Mesendoderm (in vitro differentiated cells): ENCODE measurements at regions not wholly inside any gene's neighbourhood (a gene's known extent, or its start where the extent isn't known, plus 50 kb on each side); places are given as distances from the start of the nearest gene placed in this dataset.

Experiments used
- DNase-seq: peaks from one replicate; pipeline ENCODE4 v3.0.0; 2013
- H2AK5ac ChIP-seq: 2 replicates; pipeline ENCODE4 v1.6.1; 2013; ENCODE audit warnings: low read length, inconsistent platforms
- H2BK120ac ChIP-seq: 2 replicates; pipeline ENCODE4 v1.6.1; 2013; ENCODE audit warnings: low read depth, mild to moderate bottlenecking, low read length, moderate library complexity, mixed read lengths
- H2BK15ac ChIP-seq: replicated peaks from 2 replicates; pipeline ENCODE4 v1.6.1; 2013; ENCODE audit warnings: low read depth, mild to moderate bottlenecking, moderate library complexity
- H2BK5ac ChIP-seq: 2 replicates; pipeline ENCODE4 v1.6.1; 2013; ENCODE audit warnings: low read length, inconsistent platforms
- H3K18ac ChIP-seq: 2 replicates; pipeline ENCODE4 v1.6.1; 2013; ENCODE audit warnings: mild to moderate bottlenecking, low read length, mixed read lengths
- H3K23ac ChIP-seq: one replicate; pipeline ENCODE4 v1.6.1; 2013; ENCODE audit warnings: low read length
- H3K27ac ChIP-seq: 2 replicates; pipeline ENCODE4 v1.5.1; 2013; ENCODE audit warnings: low read depth, mild to moderate bottlenecking, inconsistent platforms, low read length, moderate library complexity
- H3K27me3 ChIP-seq: 2 replicates; pipeline ENCODE4 v1.6.1; 2013; ENCODE audit warnings: low read length, control low read depth, mild to moderate bottlenecking, inconsistent platforms; ENCODE audit not compliant: insufficient read depth, poor library complexity
- H3K36me3 ChIP-seq: 2 replicates; pipeline ENCODE4 v1.6.1; 2013; ENCODE audit warnings: low read length, inconsistent platforms; ENCODE audit not compliant: control insufficient read depth, insufficient read depth
- H3K4ac ChIP-seq: one replicate; pipeline ENCODE4 v1.6.1; 2013; ENCODE audit warnings: low read depth, mild to moderate bottlenecking, low read length, moderate library complexity
- H3K4me1 ChIP-seq: 2 replicates; pipeline ENCODE4 v1.6.1; 2013; ENCODE audit warnings: low read depth, low read length, inconsistent platforms; ENCODE audit not compliant: control insufficient read depth
- H3K4me2 ChIP-seq: 2 replicates; pipeline ENCODE4 v1.6.1; 2013; ENCODE audit warnings: low read length
- H3K4me3 ChIP-seq: 2 replicates; pipeline ENCODE4 v1.5.1; 2013; ENCODE audit warnings: mild to moderate bottlenecking, low read length
- H3K56ac ChIP-seq: one replicate; pipeline ENCODE4 v1.6.1; 2013; ENCODE audit warnings: low read length
- H3K79me1 ChIP-seq: 2 replicates; pipeline ENCODE4 v1.6.1; 2013; ENCODE audit warnings: low read length, inconsistent platforms
- H3K79me2 ChIP-seq: 2 replicates; pipeline ENCODE4 v1.6.1; 2013; ENCODE audit warnings: mild to moderate bottlenecking, low read length; ENCODE audit not compliant: control insufficient read depth, insufficient read depth
- H3K9ac ChIP-seq: 2 replicates; pipeline ENCODE4 v1.6.1; 2013; ENCODE audit warnings: low read length, inconsistent platforms
- H4K5ac ChIP-seq: one replicate; pipeline ENCODE4 v1.6.1; 2013; ENCODE audit warnings: low read length
- H4K8ac ChIP-seq: one replicate; pipeline ENCODE4 v1.6.1; 2013; ENCODE audit warnings: low read depth, mild to moderate bottlenecking, control low read depth, low read length, moderate library complexity
- WGBS: extraction: QIAGEN DNeasy Blood & Tissue Kit; methylation state at CpG from one replicate; pipeline ENCODE4 v1.1.7; 2013; ENCODE audit warnings: low lambda C conversion rate, missing lambda C conversion rate; ENCODE audit not compliant: insufficient coverage; ENCODE audit errors: extremely low coverage; 5-methylcytosine and 5-hydroxymethylcytosine counted together

- no peaks in the 10 kb centered on the region for H3K4me1 ChIP-seq
- H2AK5ac ChIP-seq = no peak overlapping the region
- no peaks in the 10 kb centered on the region for H3K36me3 ChIP-seq
- no peak overlapping the region for H3K4me2 ChIP-seq
- no peak overlapping the region for H3K4me3 ChIP-seq
- DNase-seq = no peak
- H3K18ac ChIP-seq = no peak overlapping the region
- WGBS = no CpG with 5 or more reads among the region's 2 CpGs
- H3K27me3 ChIP-seq = no peaks in the 10 kb centered on the region
- H3K79me1 ChIP-seq = no peaks in the 10 kb centered on the region
- no peak overlapping the region for H3K9ac ChIP-seq
- no peaks in the 10 kb centered on the region for H3K79me2 ChIP-seq
- H4K5ac ChIP-seq = no peak overlapping the region
- no peak overlapping the region for H4K8ac ChIP-seq
- H2BK120ac ChIP-seq = no peak overlapping the region
- H2BK5ac ChIP-seq = no peak overlapping the region
- no peak overlapping the region for H3K4ac ChIP-seq
- no peak overlapping the region for H3K56ac ChIP-seq
- H2BK15ac ChIP-seq = no peak overlapping the region
- no peak overlapping the region for H3K27ac ChIP-seq
- no peak overlapping the region for H3K23ac ChIP-seq
These were observed 321.5 kb upstream of the MAP2 start for GRCh38 chr2:209102319-209102718.

- Histone ChIP-seq H3K4me3 (no peak overlapping the region), H2BK120ac (no peak overlapping the region), H3K27ac (no peak overlapping the region), H3K18ac (no peak overlapping the region), H3K23ac (no peak overlapping the region), H3K56ac (no peak overlapping the region), H3K4me2 (no peak overlapping the region), H3K27me3 (no peaks in the 10 kb centered on the region), H3K36me3 (no peaks in the 10 kb centered on the region), H4K8ac (no peak overlapping the region), H3K79me1 (no peaks in the 10 kb centered on the region), H2BK15ac (no peak overlapping the region), H3K9ac (no peak overlapping the region), H4K5ac (no peak overlapping the region), H3K4me1 (peaks cover 2% of the 10 kb centered on the region), H3K4ac (no peak overlapping the region), H2AK5ac (no peak overlapping the region), H2BK5ac (no peak overlapping the region), H3K79me2 (no peaks in the 10 kb centered on the region)
- DNase-seq = peak; percentile 60
- WGBS = no CpG with 5 or more reads among the region's 6 CpGs
These were observed 310.8 kb upstream of the MAP2 start for GRCh38 chr2:209113026-209113425.

GRCh38 chr2:209114588-209115240 lies 309.1 kb upstream of the MAP2 start:
- WGBS = no CpG with 5 or more reads among the region's 3 CpGs
- H3K56ac ChIP-seq = no peak overlapping the region
- H3K79me2 ChIP-seq = no peaks in the 10 kb centered on the region
- no peak overlapping the region for H3K4ac ChIP-seq
- H3K27me3 ChIP-seq = no peaks in the 10 kb centered on the region
- H2BK5ac ChIP-seq = no peak overlapping the region
- no peak overlapping the region for H3K18ac ChIP-seq
- H3K36me3 ChIP-seq = no peaks in the 10 kb centered on the region
- H3K4me2 ChIP-seq = no peak overlapping the region
- no peak overlapping the region for H3K27ac ChIP-seq
- no peak overlapping the region for H4K5ac ChIP-seq
- no peak overlapping the region for H3K9ac ChIP-seq
- DNase-seq = no peak
- H3K4me3 ChIP-seq = no peak overlapping the region
- H2BK120ac ChIP-seq = no peak overlapping the region
- H3K79me1 ChIP-seq = no peaks in the 10 kb centered on the region
- H3K4me1 ChIP-seq = peaks cover 2% of the 10 kb centered on the region
- H2BK15ac ChIP-seq = no peak overlapping the region
- H4K8ac ChIP-seq = no peak overlapping the region
- no peak overlapping the region for H2AK5ac ChIP-seq
- H3K23ac ChIP-seq = no peak overlapping the region

GRCh38 chr2:209121691-209122090 lies 302.2 kb upstream of the MAP2 start:
- no peak overlapping the region for H3K4ac ChIP-seq
- no peaks in the 10 kb centered on the region for H3K4me1 ChIP-seq
- H3K23ac ChIP-seq = no peak overlapping the region
- no peak overlapping the region for H4K5ac ChIP-seq
- H2BK15ac ChIP-seq = no peak overlapping the region
- no peak overlapping the region for H3K18ac ChIP-seq
- no peak overlapping the region for H3K56ac ChIP-seq
- no peak overlapping the region for H2BK5ac ChIP-seq
- H3K36me3 ChIP-seq = no peaks in the 10 kb centered on the region
- DNase-seq = no peak
- no CpG with 5 or more reads among the region's 2 CpGs for WGBS
- no peak overlapping the region for H3K27ac ChIP-seq
- H2AK5ac ChIP-seq = no peak overlapping the region
- no peak overlapping the region for H3K4me2 ChIP-seq
- H3K79me2 ChIP-seq = no peaks in the 10 kb centered on the region
- H3K4me3 ChIP-seq = no peak overlapping the region
- H3K27me3 ChIP-seq = no peaks in the 10 kb centered on the region
- no peak overlapping the region for H3K9ac ChIP-seq
- H3K79me1 ChIP-seq = no peaks in the 10 kb centered on the region
- H4K8ac ChIP-seq = no peak overlapping the region
- H2BK120ac ChIP-seq = no peak overlapping the region

GRCh38 chr2:209125291-209125690 lies 298.6 kb upstream of the MAP2 start:
- Histone ChIP-seq H3K27ac (no peak overlapping the region), H3K79me1 (no peaks in the 10 kb centered on the region), H3K4me1 (no peaks in the 10 kb centered on the region), H3K56ac (no peak overlapping the region), H3K4me2 (no peak overlapping the region), H2AK5ac (no peak overlapping the region), H3K23ac (no peak overlapping the region), H2BK5ac (no peak overlapping the region), H3K9ac (no peak overlapping the region), H4K5ac (no peak overlapping the region), H3K36me3 (no peaks in the 10 kb centered on the region), H2BK15ac (no peak overlapping the region), H4K8ac (no peak overlapping the region), H3K79me2 (no peaks in the 10 kb centered on the region), H3K18ac (no peak overlapping the region), H3K4me3 (no peak overlapping the region), H3K27me3 (no peaks in the 10 kb centered on the region), H2BK120ac (no peak overlapping the region), H3K4ac (no peak overlapping the region)
- no CpG with 5 or more reads among the region's 1 CpG for WGBS
- DNase-seq = peak; percentile 67

- H3K56ac ChIP-seq = no peak overlapping the region
- H3K36me3 ChIP-seq = no peaks in the 10 kb centered on the region
- H3K9ac ChIP-seq = no peak overlapping the region
- no peak overlapping the region for H3K18ac ChIP-seq
- no peak overlapping the region for H3K4ac ChIP-seq
- WGBS = no CpG with 5 or more reads among the region's 3 CpGs
- no peaks in the 10 kb centered on the region for H3K4me1 ChIP-seq
- no peak overlapping the region for H2BK5ac ChIP-seq
- no peak overlapping the region for H3K27ac ChIP-seq
- no peak overlapping the region for H4K5ac ChIP-seq
- H3K27me3 ChIP-seq = no peaks in the 10 kb centered on the region
- H2AK5ac ChIP-seq = no peak overlapping the region
- no peaks in the 10 kb centered on the region for H3K79me1 ChIP-seq
- H3K79me2 ChIP-seq = no peaks in the 10 kb centered on the region
- H3K23ac ChIP-seq = no peak overlapping the region
- H2BK15ac ChIP-seq = no peak overlapping the region
- no peak overlapping the region for H4K8ac ChIP-seq
- DNase-seq = peak; percentile 76
- H3K4me2 ChIP-seq = no peak overlapping the region
- H2BK120ac ChIP-seq = no peak overlapping the region
- no peak overlapping the region for H3K4me3 ChIP-seq
These were observed 285.8 kb upstream of the MAP2 start for GRCh38 chr2:209138079-209138478.
